Upper lobe of left lung (tissue), 6 donors: ENCODE measurements at regions not wholly inside any gene's neighbourhood (a gene's known extent, or its start where the extent isn't known, plus 50 kb on each side); places are given as distances from the start of the nearest gene placed in this dataset.
"Not testable (repeated sequence)": the region's sequence is repeated elsewhere in the genome, so short reads cannot be mapped to it uniquely, and the experiment has no call there.

Experiments used
- ATAC-seq, 2 donors: fragments of 200-7000 bp; cut with Tn5 transposase; one replicate each; pipeline ENCODE4 v1.9.1; 2022; ENCODE audit warnings: mild to moderate bottlenecking in 2 of 2, moderate library complexity in 2 of 2; ENCODE audit not compliant: low FRiP score in 2 of 2
- DNase-seq, 2 donors: peaks; one replicate each; pipeline ENCODE4 v3.0.0-alpha.2; 2019 to 2020
- H3K27ac ChIP-seq, 4 donors: fragments of 200-600 bp; sonication (generic); one replicate each; pipeline ENCODE4 v1.5.1; 2016 to 2019
- H3K27me3 ChIP-seq, 4 donors: fragments of 200-600 bp; sonication (generic); one replicate each; pipeline ENCODE4 v1.5.1; 2017 to 2019
- H3K36me3 ChIP-seq, 4 donors: fragments of 200-600 bp; sonication (generic); one replicate each; pipeline ENCODE4 v1.5.1; 2016 to 2019
- H3K4me1 ChIP-seq, 4 donors: fragments of 200-600 bp; sonication (generic); one replicate each; pipeline ENCODE4 v1.5.1; 2018 to 2019
- H3K4me3 ChIP-seq, 4 donors: fragments of 200-600 bp; sonication (generic); one replicate each; pipeline ENCODE4 v1.5.1; 2017 to 2019; ENCODE audit warnings: mild to moderate bottlenecking in 2 of 4, moderate library complexity in 1 of 4
- H3K9me3 ChIP-seq, 4 donors: fragments of 200-600 bp; sonication (generic); one replicate each; pipeline ENCODE4 v1.5.1; 2018 to 2019
- CTCF ChIP-seq, 6 experiments: fragments of 450-650 bp in 4 of 6; fragments of 200-600 bp in 2 of 6; sonication (generic) in 2 of 6; IDR thresholded peaks; one replicate each; pipeline ENCODE4 v1.5.1; 2016 to 2019; ENCODE audit warnings: antibody characterized with exemption in 6 of 6
- EP300 ChIP-seq, 4 donors: sonication (generic); formaldehyde crosslinking; IDR thresholded peaks; one replicate each; pipeline ENCODE4 v1.5.1; 2017; ENCODE audit warnings: antibody characterized with exemption in 4 of 4, control low read depth in 2 of 4
- POLR2A ChIP-seq, 4 donors: fragments of 450-650 bp; IDR thresholded peaks; one replicate each; pipeline ENCODE4 v1.5.1; 2016 to 2017; ENCODE audit warnings: antibody characterized with exemption in 4 of 4, mild to moderate bottlenecking in 2 of 4
- POLR2AphosphoS5 ChIP-seq, 2 donors: sonication (generic); formaldehyde crosslinking; IDR thresholded peaks; one replicate each; pipeline ENCODE4 v1.5.1; 2017; ENCODE audit warnings: antibody characterized with exemption in 2 of 2
- WGBS, 2 donors: methylation state at CpG; one replicate each; pipeline ENCODE4 v1.1.5; 2017 to 2018; 5-methylcytosine and 5-hydroxymethylcytosine counted together
- donor health status: DM: no; HTN: no; CAD: no; lungs with moderate emphysema.
- donor health status: DM: no; HTN: yes; CAD: no; lungs with severe emphysema.

GRCh38 chr2:234388591-234388990 lies 108.3 kb downstream of the ARL4C start:
- Histone ChIP-seq H3K27me3 (no peaks in the 10 kb centered on the region), H3K36me3 (no peaks in the 10 kb centered on the region), H3K27ac (no peak overlapping the region), H3K4me1 (no peaks in the 10 kb centered on the region), H3K4me3 (no peak overlapping the region), H3K9me3 (no peaks in the 10 kb centered on the region)
- TF ChIP-seq EP300 (IDR thresholded peaks at IDR 0.05) (no peak), POLR2AphosphoS5 (IDR thresholded peaks at IDR 0.05) (no peak), POLR2A (IDR thresholded peaks at IDR 0.05) (no peak), CTCF (IDR thresholded peaks at IDR 0.05) (no peak)
- DNase-seq (no peak), ATAC-seq (no peak)
- WGBS, 2 donors: 80 to 83% methylated on average over 5 of the region's 5 CpGs

GRCh38 chr2:234386971-234387370 lies 109.9 kb downstream of the ARL4C start:
- TF ChIP-seq POLR2A (IDR thresholded peaks at IDR 0.05) (no peak), EP300 (IDR thresholded peaks at IDR 0.05) (no peak), CTCF (IDR thresholded peaks at IDR 0.05) (no peak), POLR2AphosphoS5 (IDR thresholded peaks at IDR 0.05) (no peak)
- DNase-seq (peak in 1 of 2 donors; percentile 45), ATAC-seq (no peak)
- Histone ChIP-seq H3K4me3 (no peak overlapping the region), H3K36me3 (no peaks in the 10 kb centered on the region), H3K4me1 (no peaks in the 10 kb centered on the region), H3K27me3 (no peaks in the 10 kb centered on the region), H3K9me3 (no peaks in the 10 kb centered on the region), H3K27ac (no peak overlapping the region)
- WGBS, 2 donors: 77 to 93% methylated on average over 4 to 8 of the region's 8 CpGs

GRCh38 chr2:234382131-234382530 lies 114.8 kb downstream of the ARL4C start:
- H3K27me3 ChIP-seq: no peaks in the 10 kb centered on the region
- DNase-seq: no peak
- no peaks in the 10 kb centered on the region for H3K9me3 ChIP-seq
- TF ChIP-seq POLR2A (IDR thresholded peaks at IDR 0.05): no peak
- TF ChIP-seq EP300 (IDR thresholded peaks at IDR 0.05): no peak
- TF ChIP-seq POLR2AphosphoS5 (IDR thresholded peaks at IDR 0.05): no peak
- TF ChIP-seq CTCF (IDR thresholded peaks at IDR 0.05): no peak
- ATAC-seq: no peak
- H3K4me3 ChIP-seq: no peak overlapping the region
- no peaks in the 10 kb centered on the region for H3K36me3 ChIP-seq
- no peaks in the 10 kb centered on the region for H3K4me1 ChIP-seq
- H3K27ac ChIP-seq: no peak overlapping the region

GRCh38 chr2:234378958-234379357 lies 117.9 kb downstream of the ARL4C start:
- H3K4me3 ChIP-seq, H3K27me3 ChIP-seq, ATAC-seq, H3K4me1 ChIP-seq, H3K9me3 ChIP-seq, H3K36me3 ChIP-seq, H3K27ac ChIP-seq, DNase-seq: not testable (repeated sequence)
- 92 to 93% methylated on average over 2 of the region's 2 CpGs for WGBS, 2 donors

GRCh38 chr2:234378440-234378839 lies 118.4 kb downstream of the ARL4C start:
- 70 to 73% methylated on average over 4 of the region's 4 CpGs for WGBS, 2 donors
- no peaks in the 10 kb centered on the region for H3K9me3 ChIP-seq
- H3K27ac ChIP-seq: no peak overlapping the region
- H3K36me3 ChIP-seq: no peaks in the 10 kb centered on the region
- DNase-seq (no peak), ATAC-seq (peak in 1 of 2 donors; percentile 57)
- TF ChIP-seq POLR2AphosphoS5 (IDR thresholded peaks at IDR 0.05): no peak
- no peak for TF ChIP-seq POLR2A (IDR thresholded peaks at IDR 0.05)
- no peak for TF ChIP-seq EP300 (IDR thresholded peaks at IDR 0.05)
- TF ChIP-seq CTCF (IDR thresholded peaks at IDR 0.05): no peak
- H3K27me3 ChIP-seq: no peaks in the 10 kb centered on the region
- H3K4me3 ChIP-seq: no peak overlapping the region
- H3K4me1 ChIP-seq: no peaks in the 10 kb centered on the region
